B cell (primary cell): ENCODE measurements at regions not wholly inside any gene's neighbourhood (a gene's known extent, or its start where the extent isn't known, plus 50 kb on each side); places are given as distances from the start of the nearest gene placed in this dataset.

Experiments used
- ATAC-seq: fragments of 200-7000 bp; cut with Tn5 transposase; one replicate; pipeline ENCODE4 v1.10.0; 2021; ENCODE audit warnings: low read depth, mild to moderate bottlenecking, moderate number of reproducible peaks, moderate library complexity
- CTCF ChIA-PET: fragments of 350-600 bp; sonication (Branson Sonifier 250); formaldehyde crosslinking; loops from one replicate; lab custom pipeline; 2021; ENCODE audit warnings: antibody characterized with exemption, inconsistent platforms; lab: Charles Lee
- POLR2A ChIA-PET: fragments of 350-600 bp; sonication (Branson Sonifier 250); formaldehyde crosslinking; loops from one replicate; lab custom pipeline; 2021; ENCODE audit warnings: antibody characterized with exemption; lab: Charles Lee
- DNase-seq: peaks from one replicate; pipeline ENCODE4 v3.0.0; 2013
- H2AFZ ChIP-seq: 2 replicates; pipeline ENCODE4 v1.6.1; 2012; ENCODE audit warnings: mild to moderate bottlenecking, low read depth, low read length; ENCODE audit not compliant: insufficient read depth, poor library complexity, severe bottlenecking
- H3K27ac ChIP-seq, 2 donors: 1 replicate in 1 of 2; 2 replicates in 1 of 2; pipeline ENCODE4 v1.5.1; 2012 to 2013; ENCODE audit warnings: low read length in 2 of 2, mild to moderate bottlenecking in 2 of 2, moderate library complexity in 1 of 2
- H3K27me3 ChIP-seq, 4 experiments: fragments of 200-600 bp in 1 of 4; sonication (generic) in 1 of 4; replicated peaks in 1 of 4; 1 replicate in 2 of 4; 2 replicates in 2 of 4; pipeline versions ENCODE4 v1.6.1 to v1.7.0; 2013 to 2016; ENCODE audit warnings: low read length in 3 of 4, mild to moderate bottlenecking in 2 of 4, mixed read lengths in 1 of 4, moderate library complexity in 1 of 4; ENCODE audit not compliant: insufficient read depth in 4 of 4, control insufficient read depth in 3 of 4; ENCODE audit errors: control extremely low read depth in 1 of 4
- H3K36me3 ChIP-seq, 2 experiments: replicated peaks in 1 of 2; 1 replicate in 1 of 2; 2 replicates in 1 of 2; pipeline versions ENCODE4 v1.6.1 to v1.7.1; 2013; ENCODE audit warnings: low read length in 1 of 2; ENCODE audit not compliant: insufficient read depth in 2 of 2, control insufficient read depth in 1 of 2; ENCODE audit errors: control extremely low read depth in 1 of 2, extremely low read depth in 1 of 2
- H3K4me1 ChIP-seq, 2 donors: fragments of 200-600 bp in 1 of 2; sonication (generic) in 1 of 2; 1 replicate in 1 of 2; 2 replicates in 1 of 2; pipeline versions ENCODE4 v1.5.1 to v1.6.1; 2013 to 2017; ENCODE audit warnings: low read length in 2 of 2; ENCODE audit not compliant: control insufficient read depth in 2 of 2, insufficient read depth in 2 of 2
- H3K4me2 ChIP-seq: replicated peaks from 2 replicates; pipeline ENCODE3; 2012; ENCODE audit warnings: mild to moderate bottlenecking, low read depth, low read length; ENCODE audit not compliant: poor library complexity, severe bottlenecking
- H3K4me3 ChIP-seq, 5 experiments: fragments of 200-600 bp in 1 of 5; sonication (generic) in 1 of 5; 1 replicate in 3 of 5; 2 replicates in 2 of 5; pipeline versions ENCODE4 v1.5.1 to v1.7.0; 2011 to 2016; ENCODE audit warnings: low read length in 4 of 5, mild to moderate bottlenecking in 4 of 5, low read depth in 2 of 5, control low read depth in 1 of 5, moderate library complexity in 1 of 5; ENCODE audit not compliant: insufficient read depth in 1 of 5; ENCODE audit errors: control extremely low read depth in 1 of 5, extremely low read depth in 1 of 5
- H3K79me2 ChIP-seq: fragments of 200-600 bp; sonication (generic); one replicate; pipeline ENCODE4 v1.6.0; 2016; ENCODE audit warnings: low read length; ENCODE audit not compliant: control insufficient read depth, insufficient read depth
- H3K9ac ChIP-seq: fragments of 200-600 bp; sonication (generic); 2 replicates; pipeline ENCODE4 v1.6.1; 2017; ENCODE audit warnings: mild to moderate bottlenecking, low read length, moderate library complexity
- H3K9me3 ChIP-seq, 3 donors: one replicate each; pipeline versions ENCODE4 v1.6.1 to v1.7.1; 2013; ENCODE audit warnings: low read length in 2 of 3; ENCODE audit not compliant: control insufficient read depth in 2 of 3, insufficient read depth in 1 of 3; ENCODE audit errors: control extremely low read depth in 1 of 3
- H4K20me1 ChIP-seq: 2 replicates; pipeline ENCODE4 v1.6.0; 2012; ENCODE audit warnings: mild to moderate bottlenecking, low read length; ENCODE audit not compliant: insufficient read depth, control insufficient read depth, poor library complexity, severe bottlenecking
- H3K27ac Mint-ChIP-seq: one replicate; pipeline ENCODE4 v1.8.0; 2021; ENCODE audit warnings: mixed read lengths
- H3K27me3 Mint-ChIP-seq: one replicate; pipeline ENCODE4 v1.8.0; 2021; ENCODE audit warnings: mixed read lengths
- H3K4me1 Mint-ChIP-seq: one replicate; pipeline ENCODE4 v1.8.0; 2021; ENCODE audit warnings: mixed read lengths
- H3K4me3 Mint-ChIP-seq: one replicate; pipeline ENCODE4 v1.8.0; 2021; ENCODE audit warnings: mixed read lengths
- H3K9me3 Mint-ChIP-seq: one replicate; pipeline ENCODE4 v1.8.0; 2022; ENCODE audit warnings: mixed read lengths; ENCODE audit not compliant: insufficient read depth
- CTCF ChIP-seq: fragments of 200-600 bp; IDR thresholded peaks from one replicate; pipeline ENCODE4 v1.8.0; 2022; ENCODE audit warnings: antibody characterized with exemption, mild to moderate bottlenecking
- EZH2 ChIP-seq: IDR thresholded peaks from 2 replicates; pipeline ENCODE4 v1.6.1; 2012; ENCODE audit warnings: borderline replicate concordance, low read depth, mild to moderate bottlenecking, moderate library complexity, low read length; ENCODE audit not compliant: insufficient read depth, poor library complexity, severe bottlenecking
- WGBS: methylation state at CpG from one replicate; pipeline ENCODE4 v1.1.5; 2013; ENCODE audit warnings: missing lambda C conversion rate; ENCODE audit not compliant: insufficient coverage; 5-methylcytosine and 5-hydroxymethylcytosine counted together
- intact Hi-C: fragments of 100-400 bp; cut with micrococcal nuclease; formaldehyde crosslinking; loops from one replicate; pipeline ENCODE4 v1.10.0; 2022

GRCh38 chr4:125060376-125060775, 254.4 kb upstream of the FAT4 start:
- Histone ChIP-seq H3K9ac (no peak overlapping the region), H3K27ac (no peak overlapping the region), H4K20me1 (no peaks in the 10 kb centered on the region), H3K4me1 (no peaks in the 10 kb centered on the region), H3K79me2 (no peaks in the 10 kb centered on the region), H3K4me3 (no peak overlapping the region), H2AFZ (no peak overlapping the region), H3K27me3 (no peaks in the 10 kb centered on the region), H3K4me2 (no peak overlapping the region), H3K36me3 (no peaks in the 10 kb centered on the region), H3K9me3 (peaks cover 0 to under 1% (median 0%) of the 10 kb centered on the region in 3 donors)
- intact Hi-C loops: no loop called here
- no peak for ATAC-seq
- ChIA-PET POLR2A (no interaction called here), CTCF (no interaction called here)
- Mint-ChIP-seq H3K4me3 (no peak overlapping the region), H3K27ac (no peak overlapping the region), H3K27me3 (no peaks in the 10 kb centered on the region), H3K9me3 (peaks cover 2% of the 10 kb centered on the region), H3K4me1 (no peaks in the 10 kb centered on the region)
- no CpG with 5 or more reads among the region's 2 CpGs for WGBS
- TF ChIP-seq CTCF: no peak
- no peak for TF ChIP-seq EZH2
- DNase-seq: no peak

DNA sequence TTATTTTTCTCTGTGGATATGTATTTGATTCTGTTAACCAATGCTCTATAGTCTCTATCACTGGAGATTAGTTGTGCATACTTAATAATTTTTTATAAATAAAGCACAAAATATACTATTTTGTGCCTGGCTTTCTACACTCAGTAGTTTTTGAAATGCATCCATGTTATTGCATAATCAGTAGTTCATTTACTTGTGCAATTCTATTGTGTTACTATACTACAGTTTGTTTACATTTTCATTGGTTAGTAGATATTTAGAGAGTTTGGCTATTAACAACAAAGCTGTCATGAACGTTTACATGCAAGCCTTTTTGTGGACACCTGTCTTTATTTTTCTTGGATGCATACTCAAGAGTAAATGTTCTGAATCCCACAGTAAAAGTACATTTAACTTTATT, 265.0 kb upstream of the FAT4 start:
- CTCF ChIA-PET: no interaction called here
- no CpG with 5 or more reads among the region's 1 CpG for WGBS
- H3K79me2 ChIP-seq: no peaks in the 10 kb centered on the region
- intact Hi-C loops: no loop called here
- Mint-ChIP-seq H3K4me1 (no peaks in the 10 kb centered on the region), H3K27me3 (no peaks in the 10 kb centered on the region), H3K9me3 (peaks cover 3% of the 10 kb centered on the region), H3K4me3 (no peak overlapping the region), H3K27ac (no peak overlapping the region)
- H3K9me3 ChIP-seq: no peaks in the 10 kb centered on the region
- H3K27ac ChIP-seq: no peak overlapping the region
- H3K27me3 ChIP-seq: no peaks in the 10 kb centered on the region
- no peak for ATAC-seq
- POLR2A ChIA-PET: no interaction called here
- H3K4me1 ChIP-seq: no peaks in the 10 kb centered on the region
- H3K9ac ChIP-seq: no peak overlapping the region
- no peak for DNase-seq
- no peaks in the 10 kb centered on the region for H3K36me3 ChIP-seq
- no peaks in the 10 kb centered on the region for H4K20me1 ChIP-seq
- TF ChIP-seq EZH2: no peak
- no peak for TF ChIP-seq CTCF
- no peak overlapping the region for H3K4me3 ChIP-seq
- H3K4me2 ChIP-seq: no peak overlapping the region
- no peak overlapping the region for H2AFZ ChIP-seq
